Karpas-422 (cell line): ENCODE measurements at regions not wholly inside any gene's neighbourhood (a gene's known extent, or its start where the extent isn't known, plus 50 kb on each side); places are given as distances from the start of the nearest gene placed in this dataset.
"Not testable (repeated sequence)": the region's sequence is repeated elsewhere in the genome, so short reads cannot be mapped to it uniquely, and the experiment has no call there.

Experiments used
- DNase-seq: peaks from one replicate; pipeline ENCODE4 v3.0.0-alpha.2; 2015
- H2AFZ ChIP-seq: fragments of 200-600 bp; sonication (generic); 2 replicates; pipeline ENCODE4 v1.6.1; 2014; ENCODE audit warnings: antibody characterized with exemption, low read length, mixed read lengths
- H3K27ac ChIP-seq: fragments of 200-600 bp; sonication (generic); 2 replicates; pipeline ENCODE4 v1.5.1; 2014; ENCODE audit warnings: mild to moderate bottlenecking, low read length, moderate library complexity
- H3K27me3 ChIP-seq: fragments of 200-600 bp; sonication (generic); 2 replicates; pipeline ENCODE4 v1.6.1; 2014; ENCODE audit warnings: low read length, mixed read lengths
- H3K36me3 ChIP-seq: fragments of 200-600 bp; sonication (generic); 2 replicates; pipeline ENCODE4 v1.6.1; 2014; ENCODE audit warnings: low read length, mixed read lengths; ENCODE audit not compliant: insufficient read depth
- H3K4me1 ChIP-seq: fragments of 200-600 bp; sonication (generic); 2 replicates; pipeline ENCODE4 v1.6.1; 2014; ENCODE audit warnings: mild to moderate bottlenecking, low read length, mixed read lengths
- H3K4me2 ChIP-seq: fragments of 200-600 bp; sonication (generic); 2 replicates; pipeline ENCODE4 v1.6.1; 2014; ENCODE audit warnings: low read length, low read depth, mild to moderate bottlenecking; ENCODE audit not compliant: poor library complexity, severe bottlenecking
- H3K4me3 ChIP-seq: fragments of 200-600 bp; sonication (generic); 2 replicates; pipeline ENCODE4 v1.5.1; 2014; ENCODE audit warnings: mild to moderate bottlenecking, antibody characterized with exemption, low read length, mixed read lengths
- H3K79me2 ChIP-seq: fragments of 200-600 bp; sonication (generic); 2 replicates; pipeline ENCODE4 v1.6.1; 2014; ENCODE audit warnings: mild to moderate bottlenecking, low read length, mixed read lengths
- H3K9ac ChIP-seq: fragments of 200-600 bp; sonication (generic); 2 replicates; pipeline ENCODE4 v1.6.0; 2014; ENCODE audit warnings: low read length
- H3K9me2 ChIP-seq: fragments of 200-600 bp; sonication (generic), shearing (Covaris generic); replicated peaks from 2 replicates; pipeline ENCODE4 v1.6.0; 2014; ENCODE audit warnings: mild to moderate bottlenecking, low read length, moderate library complexity; ENCODE audit not compliant: insufficient read depth
- H3K9me3 ChIP-seq: fragments of 300-700, 200-600 bp; sonication (generic); 2 replicates; pipeline ENCODE4 v1.6.1; 2014; ENCODE audit warnings: low read length, mixed read lengths
- H4K20me1 ChIP-seq: fragments of 200-600 bp; sonication (generic); 2 replicates; pipeline ENCODE4 v1.6.1; 2014; ENCODE audit warnings: mild to moderate bottlenecking, antibody characterized with exemption, low read length, low read depth; ENCODE audit not compliant: insufficient read depth

DNA sequence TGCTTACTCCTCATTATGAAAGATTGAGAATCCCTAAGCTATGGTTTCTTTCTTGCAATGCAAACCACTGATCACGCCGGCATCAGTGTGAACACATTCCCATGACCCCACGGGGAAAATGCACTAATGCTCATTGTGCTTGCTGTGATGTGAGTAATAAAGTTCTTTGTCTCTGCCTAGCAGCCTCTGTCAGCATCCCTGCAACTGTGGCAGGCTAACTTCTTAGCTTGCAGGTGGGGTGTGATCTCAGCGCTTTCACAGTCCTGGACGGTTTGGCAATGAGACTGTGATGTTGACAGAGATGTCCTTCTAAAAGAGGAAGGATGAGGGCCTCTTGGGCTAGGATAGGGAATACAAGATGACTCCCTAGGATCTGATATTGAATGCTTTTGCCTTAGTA lies 1218.7 kb downstream of the EFNA5 start:
- no peak overlapping the region for H3K9ac ChIP-seq
- no peaks in the 10 kb centered on the region for H3K27me3 ChIP-seq
- no peak overlapping the region for H3K4me2 ChIP-seq
- H3K27ac ChIP-seq = no peak overlapping the region
- H2AFZ ChIP-seq = no peak overlapping the region
- no peak overlapping the region for H3K4me3 ChIP-seq
- no peaks in the 10 kb centered on the region for H3K9me2 ChIP-seq
- DNase-seq = no peak
- no peaks in the 10 kb centered on the region for H3K36me3 ChIP-seq
- H3K4me1 ChIP-seq = no peaks in the 10 kb centered on the region
- peaks cover 13% of the 10 kb centered on the region; the same call in 1 of the 2 replicates for H3K9me3 ChIP-seq
- no peaks in the 10 kb centered on the region for H3K79me2 ChIP-seq
- H4K20me1 ChIP-seq = no peaks in the 10 kb centered on the region

DNA sequence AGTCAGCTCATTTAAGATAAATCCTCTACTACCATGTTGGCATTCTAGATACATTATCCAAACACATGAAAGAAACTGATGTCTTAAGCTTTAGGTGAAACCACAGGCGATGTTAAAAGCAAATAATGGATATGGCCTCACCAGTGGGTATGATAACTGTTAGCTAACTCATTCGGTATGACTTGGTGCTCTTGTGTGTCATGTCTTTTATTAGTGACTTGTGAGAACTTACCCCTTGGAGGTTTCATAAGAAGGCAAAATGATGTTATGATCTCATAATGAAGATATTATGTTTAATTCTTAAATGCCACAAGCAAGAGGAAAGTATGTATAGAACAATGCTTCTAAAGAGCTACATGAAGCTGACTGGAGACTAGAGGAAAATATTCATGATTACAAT lies 1227.0 kb downstream of the EFNA5 start:
- H2AFZ ChIP-seq = no peak overlapping the region
- H3K9me2 ChIP-seq = no peaks in the 10 kb centered on the region
- H3K79me2 ChIP-seq = no peaks in the 10 kb centered on the region
- H3K4me2 ChIP-seq = no peak overlapping the region
- H3K9me3 ChIP-seq = peaks cover 23% of the 10 kb centered on the region
- no peaks in the 10 kb centered on the region for H3K4me1 ChIP-seq
- DNase-seq = no peak
- H4K20me1 ChIP-seq = no peaks in the 10 kb centered on the region
- H3K9ac ChIP-seq = no peak overlapping the region
- no peaks in the 10 kb centered on the region for H3K36me3 ChIP-seq
- no peak overlapping the region for H3K27ac ChIP-seq
- no peak overlapping the region for H3K4me3 ChIP-seq
- H3K27me3 ChIP-seq = no peaks in the 10 kb centered on the region

DNA sequence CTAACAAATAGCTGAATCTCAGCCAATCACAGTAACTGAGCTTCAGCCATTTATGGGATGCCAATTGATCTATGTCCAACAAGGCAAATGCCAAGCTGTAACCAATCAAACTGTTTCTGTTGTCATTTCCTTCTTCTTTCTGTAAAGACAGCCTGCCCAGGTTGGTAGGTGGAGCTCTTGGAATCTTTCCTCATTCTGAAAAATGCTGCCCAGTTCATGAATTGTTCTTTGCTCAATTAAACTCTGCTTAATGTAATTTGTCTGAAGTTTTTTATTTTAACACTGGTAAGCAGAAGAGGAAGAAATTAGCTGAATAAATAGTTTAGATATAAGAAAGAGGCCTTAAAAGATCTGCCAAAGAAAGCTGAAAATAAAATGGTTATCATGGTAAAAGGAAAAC lies 1235.6 kb downstream of the EFNA5 start:
- Histone ChIP-seq H3K27me3 (no peaks in the 10 kb centered on the region), H2AFZ (no peak overlapping the region), H3K27ac (no peak overlapping the region), H3K4me3 (no peak overlapping the region), H3K36me3 (no peaks in the 10 kb centered on the region), H3K9ac (no peak overlapping the region), H3K79me2 (no peaks in the 10 kb centered on the region), H3K4me1 (no peaks in the 10 kb centered on the region), H4K20me1 (no peaks in the 10 kb centered on the region), H3K9me3 (peaks cover 30% of the 10 kb centered on the region), H3K9me2 (no peaks in the 10 kb centered on the region), H3K4me2 (no peak overlapping the region)
- DNase-seq = no peak

DNA sequence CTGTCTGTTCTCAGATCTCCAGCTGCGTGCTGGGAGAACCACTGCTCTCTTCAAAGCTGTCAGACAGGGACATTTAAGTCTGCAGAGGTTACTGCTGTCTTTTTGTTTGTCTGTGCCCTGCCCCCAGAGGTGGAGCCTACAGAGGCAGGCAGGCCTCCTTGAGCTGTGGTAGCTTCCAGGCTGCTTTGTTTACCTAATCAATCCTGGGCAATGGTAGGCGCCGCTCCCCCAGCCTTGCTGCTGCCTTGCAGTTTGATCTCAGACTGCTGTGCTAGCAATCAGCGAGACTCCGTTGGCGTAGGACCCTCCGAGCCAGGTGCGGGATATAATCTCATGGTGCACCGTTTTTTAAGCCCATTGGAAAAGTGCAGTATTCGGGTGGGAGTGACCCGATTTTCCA lies 1240.0 kb downstream of the EFNA5 start:
- not testable (repeated sequence) for H3K9ac ChIP-seq, H4K20me1 ChIP-seq, H3K4me1 ChIP-seq, DNase-seq, H3K4me2 ChIP-seq, H3K4me3 ChIP-seq, H3K27ac ChIP-seq, H2AFZ ChIP-seq, H3K36me3 ChIP-seq, H3K9me2 ChIP-seq, H3K27me3 ChIP-seq, H3K79me2 ChIP-seq
- peaks cover 13% of the 10 kb centered on the region; the same call in 1 of the 2 replicates for H3K9me3 ChIP-seq

DNA sequence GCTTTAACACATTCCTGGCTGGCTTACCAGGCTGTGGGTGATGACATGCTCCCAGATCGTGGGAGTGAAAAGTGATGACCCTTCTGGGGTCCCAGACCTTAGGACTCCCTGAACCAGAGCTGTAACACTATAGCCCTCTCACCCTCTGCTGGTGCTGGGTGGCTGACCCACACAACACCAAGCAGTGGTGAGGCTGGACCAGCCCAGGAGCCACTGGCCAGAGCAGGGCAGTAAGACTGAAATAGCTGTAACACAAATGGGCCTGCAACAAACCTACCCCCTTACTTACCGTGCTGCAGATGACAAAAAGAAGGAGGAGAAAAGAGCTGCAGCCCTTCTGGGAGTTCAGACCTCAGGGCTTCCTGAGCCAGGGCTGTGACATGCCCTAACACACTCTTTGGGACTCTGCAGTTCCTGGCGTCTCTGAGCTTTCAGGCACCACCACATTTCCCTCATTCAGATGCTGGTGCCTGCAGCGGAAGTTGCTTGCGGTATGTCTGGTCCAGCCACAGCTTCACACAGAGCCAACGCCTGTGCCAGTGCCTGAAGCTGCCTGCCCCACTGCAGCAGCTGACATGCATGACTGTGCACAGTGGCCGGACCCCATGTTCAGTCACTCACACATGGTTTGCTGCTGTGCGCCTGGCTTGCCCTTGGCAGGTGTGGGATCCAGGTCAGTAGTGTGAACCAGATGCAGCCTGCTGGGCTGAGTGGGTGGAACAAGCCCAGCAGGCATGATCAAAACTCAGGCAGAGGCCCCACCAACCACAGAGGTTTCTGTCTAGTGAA lies 1247.4 kb downstream of the EFNA5 start:
- Histone ChIP-seq H3K9me2 (no peaks in the 10 kb centered on the region), H3K9me3 (peaks cover 29% of the 10 kb centered on the region), H3K4me3 (no peak overlapping the region), H3K27me3 (no peaks in the 10 kb centered on the region), H3K36me3 (no peaks in the 10 kb centered on the region), H3K4me1 (no peaks in the 10 kb centered on the region), H3K27ac (no peak overlapping the region), H4K20me1 (no peaks in the 10 kb centered on the region), H2AFZ (no peak overlapping the region), H3K9ac (no peak overlapping the region), H3K4me2 (no peak overlapping the region), H3K79me2 (no peaks in the 10 kb centered on the region)
- no peak for DNase-seq

DNA sequence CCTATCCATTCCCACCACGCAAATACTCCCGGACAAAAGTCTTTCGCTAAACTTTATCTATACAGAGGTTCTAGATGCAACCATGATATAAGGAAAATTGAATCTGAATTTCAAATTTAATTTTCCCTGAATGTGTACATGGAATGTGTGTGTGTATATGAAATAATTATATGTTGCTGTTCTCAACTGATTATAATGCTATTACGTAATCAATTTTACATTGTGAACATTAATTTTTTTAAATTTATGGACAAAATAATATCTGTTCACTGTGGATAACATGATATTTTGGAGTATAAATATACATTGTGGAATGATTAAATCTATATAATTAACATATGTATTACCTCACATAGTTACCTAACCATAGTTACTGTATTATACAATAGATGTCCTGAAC lies 1250.6 kb downstream of the EFNA5 start:
- peaks cover 38% of the 10 kb centered on the region for H3K9me3 ChIP-seq
- no peaks in the 10 kb centered on the region for H3K27me3 ChIP-seq

DNA sequence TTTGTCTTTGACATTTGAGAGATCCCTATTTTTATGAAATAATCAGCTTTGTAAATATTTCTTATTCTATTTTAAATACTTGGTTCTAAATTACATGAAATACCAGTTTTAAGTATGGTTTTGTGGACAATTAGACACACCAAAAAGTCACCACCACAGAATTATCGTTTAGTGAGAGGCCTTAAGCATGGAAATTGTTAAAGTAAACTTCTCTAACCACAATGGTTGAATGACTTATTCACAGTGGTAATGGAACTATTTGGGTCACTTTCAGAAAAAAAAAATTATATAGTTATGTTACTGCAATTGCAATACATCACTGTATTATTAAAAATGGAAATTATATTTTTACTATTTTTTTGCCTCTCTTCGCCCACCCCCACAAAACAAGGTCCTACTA lies 1252.5 kb downstream of the EFNA5 start:
- Histone ChIP-seq H3K4me1 (no peaks in the 10 kb centered on the region), H3K36me3 (no peaks in the 10 kb centered on the region), H3K27me3 (no peaks in the 10 kb centered on the region), H3K4me3 (no peak overlapping the region), H3K79me2 (no peaks in the 10 kb centered on the region), H2AFZ (no peak overlapping the region), H3K9ac (no peak overlapping the region), H3K27ac (no peak overlapping the region), H4K20me1 (no peaks in the 10 kb centered on the region), H3K9me2 (no peaks in the 10 kb centered on the region), H3K9me3 (peaks cover 34% of the 10 kb centered on the region), H3K4me2 (no peak overlapping the region)
- no peak for DNase-seq

More for the DNA sequence above, 1250.6 kb downstream of the EFNA5 start:
- Histone ChIP-seq H2AFZ (no peak overlapping the region), H3K4me3 (no peak overlapping the region), H3K9me2 (no peaks in the 10 kb centered on the region), H3K27ac (no peak overlapping the region), H3K4me1 (no peaks in the 10 kb centered on the region), H4K20me1 (no peaks in the 10 kb centered on the region), H3K79me2 (no peaks in the 10 kb centered on the region), H3K36me3 (no peaks in the 10 kb centered on the region), H3K9ac (no peak overlapping the region), H3K4me2 (no peak overlapping the region)
- DNase-seq = no peak

DNA sequence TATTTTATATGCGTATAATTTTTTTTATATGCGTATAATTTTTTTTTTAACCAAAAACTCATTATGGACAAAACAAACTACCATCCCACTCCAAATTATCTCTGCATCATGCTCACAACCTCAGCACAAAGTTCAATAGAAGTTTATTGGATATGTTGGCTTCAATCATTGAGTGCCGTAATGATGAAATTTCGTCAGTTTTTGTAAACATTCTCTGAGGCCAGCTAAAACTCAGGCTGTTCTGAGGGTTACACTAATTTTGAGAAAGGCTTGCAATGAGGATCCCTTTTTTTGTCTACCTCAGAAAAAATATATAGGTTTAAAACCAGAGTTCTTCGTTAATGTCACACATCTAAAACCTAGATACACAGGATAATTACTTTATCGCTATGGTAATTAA lies 1253.2 kb downstream of the EFNA5 start:
- Histone ChIP-seq H4K20me1 (no peaks in the 10 kb centered on the region), H3K36me3 (no peaks in the 10 kb centered on the region), H3K79me2 (no peaks in the 10 kb centered on the region), H3K4me3 (no peak overlapping the region), H3K9me3 (peaks cover 32% of the 10 kb centered on the region), H2AFZ (no peak overlapping the region), H3K27me3 (no peaks in the 10 kb centered on the region), H3K27ac (no peak overlapping the region), H3K4me2 (no peak overlapping the region), H3K4me1 (no peaks in the 10 kb centered on the region), H3K9ac (no peak overlapping the region), H3K9me2 (no peaks in the 10 kb centered on the region)
- DNase-seq = no peak
